AG04449 (cell line): ENCODE measurements at regions not wholly inside any gene's neighbourhood (a gene's known extent, or its start where the extent isn't known, plus 50 kb on each side); places are given as distances from the start of the nearest gene placed in this dataset.
"Not testable (repeated sequence)": the region's sequence is repeated elsewhere in the genome, so short reads cannot be mapped to it uniquely, and the experiment has no call there.

ENCODE experiments used
- CTCF ChIA-PET: fragments of 350-600 bp; formaldehyde crosslinking; extraction: SDS; loops from one replicate; lab custom pipeline; 2021; ENCODE audit warnings: antibody characterized with exemption; lab: Yijun Ruan, JAX
- POLR2A ChIA-PET: fragments of 400-600, 350-600 bp; formaldehyde crosslinking; extraction: SDS; loops from one replicate; lab custom pipeline; 2020; ENCODE audit warnings: antibody characterized with exemption, inconsistent platforms; lab: Yijun Ruan, JAX
- DNase-seq: peaks from one replicate; pipeline ENCODE4 v3.0.0-alpha.2; 2010; ENCODE audit warnings: low read depth, low spot score
- H3K4me3 ChIP-seq: 2 replicates; pipeline ENCODE4 v1.5.1; 2011; ENCODE audit warnings: low read depth, mild to moderate bottlenecking, control low read depth, low read length
- TF ChIP-seq, protein P1 (sequence below): IDR thresholded peaks from one replicate; pipeline ENCODE4 v1.5.1; 2011; ENCODE audit warnings: mild to moderate bottlenecking, moderate library complexity, low read length, control low read depth, inconsistent platforms; ENCODE audit not compliant: insufficient read depth; ENCODE audit errors: missing control alignments

DNA sequence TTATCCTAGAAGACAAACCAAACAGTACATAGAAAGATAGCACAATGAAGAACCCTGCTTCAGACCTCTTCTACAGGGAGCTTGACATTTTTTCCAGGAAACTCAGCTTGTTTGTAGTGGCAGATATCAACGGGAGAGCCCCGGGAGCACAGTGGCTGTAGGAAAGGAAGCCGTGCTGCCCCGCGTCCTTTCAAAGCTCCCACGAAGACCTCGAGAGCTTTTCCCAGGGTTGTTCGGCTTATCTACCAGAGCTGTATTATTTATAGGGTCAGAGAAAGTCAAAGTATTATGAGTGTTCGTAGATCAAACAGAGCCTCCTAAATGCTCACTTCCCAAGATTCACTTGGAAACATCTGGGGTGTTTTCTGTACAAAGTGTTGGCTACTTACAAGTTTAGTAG lies 167.1 kb upstream of the COPS8 start:
- POLR2A ChIA-PET, result no interaction called here
- TF ChIP-seq, protein P1, sequence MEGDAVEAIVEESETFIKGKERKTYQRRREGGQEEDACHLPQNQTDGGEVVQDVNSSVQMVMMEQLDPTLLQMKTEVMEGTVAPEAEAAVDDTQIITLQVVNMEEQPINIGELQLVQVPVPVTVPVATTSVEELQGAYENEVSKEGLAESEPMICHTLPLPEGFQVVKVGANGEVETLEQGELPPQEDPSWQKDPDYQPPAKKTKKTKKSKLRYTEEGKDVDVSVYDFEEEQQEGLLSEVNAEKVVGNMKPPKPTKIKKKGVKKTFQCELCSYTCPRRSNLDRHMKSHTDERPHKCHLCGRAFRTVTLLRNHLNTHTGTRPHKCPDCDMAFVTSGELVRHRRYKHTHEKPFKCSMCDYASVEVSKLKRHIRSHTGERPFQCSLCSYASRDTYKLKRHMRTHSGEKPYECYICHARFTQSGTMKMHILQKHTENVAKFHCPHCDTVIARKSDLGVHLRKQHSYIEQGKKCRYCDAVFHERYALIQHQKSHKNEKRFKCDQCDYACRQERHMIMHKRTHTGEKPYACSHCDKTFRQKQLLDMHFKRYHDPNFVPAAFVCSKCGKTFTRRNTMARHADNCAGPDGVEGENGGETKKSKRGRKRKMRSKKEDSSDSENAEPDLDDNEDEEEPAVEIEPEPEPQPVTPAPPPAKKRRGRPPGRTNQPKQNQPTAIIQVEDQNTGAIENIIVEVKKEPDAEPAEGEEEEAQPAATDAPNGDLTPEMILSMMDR, result no peak
- no peak overlapping the region for H3K4me3 ChIP-seq
- CTCF ChIA-PET, result no interaction called here
- no peak for DNase-seq

DNA sequence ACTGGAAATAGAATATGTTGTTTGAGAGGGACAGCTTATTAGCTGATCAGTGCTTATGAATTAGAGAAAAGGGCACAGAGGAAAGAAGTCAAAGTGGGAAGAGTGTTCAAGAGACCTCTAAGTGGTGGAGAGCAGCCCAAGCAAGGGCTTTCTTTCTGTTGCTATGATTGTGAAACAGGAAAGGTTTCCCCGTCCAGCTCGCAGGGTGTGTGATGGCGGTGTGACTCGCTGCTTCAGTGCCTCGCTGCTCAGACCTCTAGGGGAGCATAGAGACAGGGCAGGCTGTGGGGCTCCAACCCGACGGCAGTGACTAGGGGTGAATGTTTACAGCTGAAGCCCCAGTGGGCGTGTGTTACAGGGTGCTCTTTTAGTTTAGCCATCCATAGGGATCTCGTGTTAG lies 166.5 kb upstream of the COPS8 start:
- DNase-seq, result no peak
- ChIA-PET POLR2A (no interaction called here), CTCF (no interaction called here)
- TF ChIP-seq, protein P1, result no peak
- H3K4me3 ChIP-seq, result no peak overlapping the region

DNA sequence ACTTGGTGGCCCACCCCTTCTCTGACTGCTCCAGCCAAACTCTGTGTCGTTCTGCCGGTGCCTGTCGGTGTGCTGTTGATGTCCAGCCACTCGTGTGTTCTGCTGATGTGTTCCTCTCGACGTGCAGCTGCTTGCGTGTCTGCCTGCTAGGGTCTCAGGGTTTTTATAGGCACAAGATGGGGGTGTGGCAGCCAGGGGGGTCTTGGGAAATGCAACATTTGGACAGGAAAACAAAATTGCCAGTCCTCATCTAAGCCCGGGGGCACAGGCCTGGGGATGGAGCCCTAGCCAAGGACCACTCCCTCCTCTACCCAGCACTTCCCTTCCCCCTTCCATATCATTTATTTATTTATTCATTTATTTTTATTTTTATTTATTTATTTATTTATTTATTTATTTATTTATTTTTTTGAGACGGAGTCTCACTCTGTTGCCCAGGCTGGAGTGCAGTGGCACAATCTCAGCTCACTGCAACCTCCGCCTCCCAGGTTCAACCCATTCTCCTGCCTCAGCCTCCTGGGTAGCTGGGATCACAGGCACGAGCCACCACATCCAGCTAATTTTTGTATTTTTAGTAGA lies 165.8 kb upstream of the COPS8 start:
- CTCF ChIA-PET, DNase-seq, H3K4me3 ChIP-seq, POLR2A ChIA-PET: not testable (repeated sequence)

DNA sequence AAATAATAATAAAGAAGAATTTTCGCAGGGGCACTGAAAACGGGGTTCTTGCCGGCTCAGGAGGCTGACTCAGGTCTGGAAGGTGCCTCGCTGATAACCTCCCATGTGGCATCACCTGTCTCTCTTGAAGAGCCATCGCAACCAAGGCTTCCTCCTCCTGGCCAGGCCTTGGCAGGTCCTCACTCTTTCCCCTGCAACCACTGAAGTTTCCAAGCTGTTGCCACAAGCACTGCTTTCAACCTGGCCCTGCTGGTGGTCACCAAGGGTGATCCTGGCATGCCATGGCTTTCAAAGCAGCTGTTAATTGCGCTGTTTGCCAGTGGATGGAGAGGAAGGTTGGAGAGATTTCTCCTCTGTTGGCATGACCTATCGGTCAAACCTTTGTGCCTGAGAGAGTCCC lies 163.6 kb upstream of the COPS8 start:
- DNase-seq, result no peak
- TF ChIP-seq, protein P1, result no peak
- CTCF ChIA-PET, result no interaction called here
- POLR2A ChIA-PET, result no interaction called here
- no peak overlapping the region for H3K4me3 ChIP-seq

DNA sequence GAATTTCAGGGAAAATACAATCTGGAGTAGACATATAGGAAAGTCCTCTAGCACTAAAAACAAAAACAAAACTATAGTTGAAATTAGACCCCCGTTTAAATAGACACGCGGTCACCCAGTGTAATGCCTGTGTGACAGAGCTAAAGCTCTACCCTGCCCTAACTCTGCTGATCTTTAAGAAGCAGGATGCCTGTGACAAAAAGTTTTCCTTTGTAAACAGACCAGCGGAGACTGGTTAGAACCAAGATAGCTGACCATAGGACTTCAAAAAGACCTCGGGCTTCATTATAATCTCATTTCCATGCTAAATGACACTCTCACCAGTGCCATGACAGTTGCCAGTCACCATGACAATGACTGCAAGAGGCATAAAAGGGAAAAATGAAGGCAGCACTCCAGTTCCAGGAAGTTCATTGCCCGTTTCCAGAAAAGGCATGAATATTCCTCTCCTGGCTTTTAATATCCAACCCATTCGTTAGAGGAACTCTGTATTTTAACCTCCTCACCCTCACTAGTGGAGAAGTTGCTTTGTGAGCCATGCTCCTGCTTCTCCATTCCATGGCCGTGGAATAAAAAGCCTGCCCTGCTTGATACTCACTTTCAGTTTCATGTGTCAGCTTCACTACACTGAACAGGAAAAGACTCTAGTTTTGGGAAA lies 157.2 kb upstream of the COPS8 start:
- CTCF ChIA-PET, result no interaction called here
- DNase-seq, result no peak
- POLR2A ChIA-PET, result no interaction called here
- TF ChIP-seq, protein P1, result no peak
- no peak overlapping the region; the same call in 1 of the 2 replicates for H3K4me3 ChIP-seq

DNA sequence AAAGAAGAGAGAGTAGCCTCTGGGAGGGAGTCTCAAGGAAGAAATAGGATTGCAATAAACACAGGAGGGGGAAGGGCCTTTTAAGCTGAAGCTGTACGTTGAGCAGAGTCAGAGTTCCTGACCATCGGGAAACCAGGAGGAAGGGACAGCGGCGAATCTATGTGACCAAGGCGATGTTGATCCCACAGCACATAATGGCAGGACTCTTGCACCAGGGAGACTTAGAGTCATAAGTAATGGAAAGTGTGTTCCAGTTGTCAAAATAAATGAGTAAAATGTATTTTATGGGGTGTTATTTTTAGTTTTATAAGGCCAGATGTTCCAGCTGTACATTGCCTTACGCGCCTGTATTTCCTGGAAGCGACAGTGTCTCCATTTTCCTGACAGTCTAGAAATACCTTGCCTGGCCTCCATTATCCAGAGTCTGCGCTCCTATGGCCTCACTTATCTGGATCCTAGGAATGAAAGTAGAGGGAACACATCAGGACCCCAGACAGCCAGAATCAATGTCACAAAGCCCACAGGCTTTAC lies 152.8 kb upstream of the COPS8 start:
- TF ChIP-seq, protein P1, result no peak
- ChIA-PET POLR2A (no interaction called here), CTCF (no interaction called here)
- no peak for DNase-seq
- no peak overlapping the region for H3K4me3 ChIP-seq
